ENCODE measurements at regions not wholly inside any gene's neighbourhood (a gene's known extent, or its start where the extent isn't known, plus 50 kb on each side); places are given as distances from the start of the nearest gene placed in this dataset.
"Not testable (repeated sequence)": the region's sequence is repeated elsewhere in the genome, so short reads cannot be mapped to it uniquely, and the experiment has no call there.

GRCh38 chr6:121951918-121952379 is 447.5 kb upstream of the HSF2 start:
- DNase-seq: no peak

- DNase-seq: not testable (repeated sequence)
These were observed 444.1 kb upstream of the HSF2 start for GRCh38 chr6:121955401-121955800.

GRCh38 chr6:121956782-121957181 is 442.7 kb upstream of the HSF2 start:
- DNase-seq: no peak

GRCh38 chr6:121959501-121959900 is 440.0 kb upstream of the HSF2 start:
- no peak for DNase-seq

GRCh38 chr6:121961619-121962125 is 437.8 kb upstream of the HSF2 start:
- DNase-seq: no peak

GRCh38 chr6:121963826-121964225 is 435.6 kb upstream of the HSF2 start:
- DNase-seq: no peak

- DNase-seq: no peak
These were observed 433.7 kb upstream of the HSF2 start for GRCh38 chr6:121965739-121966138.

GRCh38 chr6:121967631-121968030 is 431.8 kb upstream of the HSF2 start:
- DNase-seq: no peak

- no peak for DNase-seq
These were observed 427.5 kb upstream of the HSF2 start for GRCh38 chr6:121971931-121972335.

- DNase-seq: no peak
These were observed 414.5 kb upstream of the HSF2 start for GRCh38 chr6:121984956-121985355.

- no peak for DNase-seq
These were observed 406.1 kb upstream of the HSF2 start for GRCh38 chr6:121993362-121993761.

GRCh38 chr6:121994919-121995318 is 404.5 kb upstream of the HSF2 start:
- no peak for DNase-seq

GRCh38 chr6:121998631-121999030 is 400.8 kb upstream of the HSF2 start:
- DNase-seq: no peak

GRCh38 chr6:121999456-122000065 is 399.9 kb upstream of the HSF2 start:
- DNase-seq: no peak

- DNase-seq: no peak
These were observed 393.8 kb upstream of the HSF2 start for GRCh38 chr6:122005661-122006060.

GRCh38 chr6:122007339-122007738 is 392.1 kb upstream of the HSF2 start:
- no peak for DNase-seq

- DNase-seq: no peak
These were observed 391.1 kb upstream of the HSF2 start for GRCh38 chr6:122008101-122008999.

GRCh38 chr6:122009000-122009350 is 390.5 kb upstream of the HSF2 start:
- DNase-seq: no peak

- no peak for DNase-seq
These were observed 386.9 kb upstream of the HSF2 start for GRCh38 chr6:122012578-122012977.

- DNase-seq: no peak
These were observed 384.5 kb upstream of the HSF2 start for GRCh38 chr6:122014961-122015360.

GRCh38 chr6:122020588-122021264 is 378.7 kb upstream of the HSF2 start:
- DNase-seq: no peak

GRCh38 chr6:122025104-122025503 is 374.3 kb upstream of the HSF2 start:
- DNase-seq: no peak

- DNase-seq: no peak
These were observed 372.7 kb upstream of the HSF2 start for GRCh38 chr6:122026582-122027369.
